ENCODE measurements at regions not wholly inside any gene's neighbourhood (a gene's known extent, or its start where the extent isn't known, plus 50 kb on each side); places are given as distances from the start of the nearest gene placed in this dataset.
"Not testable (repeated sequence)": the region's sequence is repeated elsewhere in the genome, so short reads cannot be mapped to it uniquely, and the experiment has no call there.

DNA sequence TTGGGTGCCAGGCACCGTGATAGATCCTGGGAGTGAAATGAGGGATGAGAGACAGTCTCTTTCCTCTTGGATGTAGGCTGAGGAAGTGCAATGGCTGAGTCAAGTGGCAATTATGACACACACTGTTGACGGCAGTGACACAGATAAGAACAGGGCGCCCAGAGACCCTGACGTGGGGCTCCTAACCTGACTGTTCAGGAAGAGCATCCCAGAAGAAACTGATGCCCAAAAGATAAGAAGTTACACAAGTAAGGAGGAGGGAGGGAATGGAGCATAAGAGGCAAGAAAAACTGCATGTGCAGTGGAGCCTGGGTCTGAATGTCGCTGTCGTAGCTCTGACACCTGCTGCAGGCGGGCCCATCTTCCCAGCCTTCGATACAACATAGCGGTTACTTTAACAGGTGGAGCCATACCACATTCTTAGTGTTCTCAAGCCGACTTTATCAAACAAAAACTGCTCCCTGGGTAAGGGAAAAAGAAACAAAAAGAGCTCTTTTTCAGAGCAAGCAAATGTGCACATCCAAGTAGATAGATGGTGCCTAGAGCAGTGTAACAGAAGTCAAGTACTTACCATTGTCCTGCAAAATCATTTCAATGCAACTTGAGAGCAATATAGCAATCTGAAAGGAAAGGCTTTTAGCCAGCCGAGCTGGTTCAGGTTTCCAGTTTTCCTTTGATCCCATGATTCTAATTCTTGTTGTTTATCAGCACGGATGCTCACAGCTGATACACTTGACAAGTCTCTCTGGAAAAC, 463.9 kb upstream of the JARID2 start:
- DNase-seq = no peak

DNA sequence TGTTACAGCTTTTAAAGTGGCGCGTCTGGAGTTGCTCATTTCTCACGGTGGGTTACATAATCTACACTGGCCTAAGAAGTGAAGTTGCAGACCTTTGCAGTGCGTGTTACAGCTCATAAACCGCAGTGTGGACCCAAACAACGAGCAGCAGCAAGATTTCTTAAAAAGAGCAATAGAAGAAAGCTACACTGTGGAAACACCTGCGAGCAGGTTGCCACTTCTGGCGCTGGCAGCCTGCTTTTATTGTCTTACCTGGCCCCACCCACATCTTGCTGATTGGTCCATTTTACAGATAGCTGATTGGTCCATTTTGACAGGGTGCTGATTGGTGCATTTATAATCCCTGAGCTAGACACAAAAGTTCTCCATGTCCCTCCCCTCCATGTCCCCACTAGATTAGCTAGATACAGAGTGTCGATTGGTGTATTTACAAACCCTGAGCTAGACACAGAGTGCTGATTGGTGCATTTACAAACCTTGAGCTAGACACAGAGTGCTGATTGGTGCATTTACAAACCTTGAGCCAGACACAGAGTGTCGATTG, 462.9 kb upstream of the JARID2 start:
- not testable (repeated sequence) for DNase-seq

DNA sequence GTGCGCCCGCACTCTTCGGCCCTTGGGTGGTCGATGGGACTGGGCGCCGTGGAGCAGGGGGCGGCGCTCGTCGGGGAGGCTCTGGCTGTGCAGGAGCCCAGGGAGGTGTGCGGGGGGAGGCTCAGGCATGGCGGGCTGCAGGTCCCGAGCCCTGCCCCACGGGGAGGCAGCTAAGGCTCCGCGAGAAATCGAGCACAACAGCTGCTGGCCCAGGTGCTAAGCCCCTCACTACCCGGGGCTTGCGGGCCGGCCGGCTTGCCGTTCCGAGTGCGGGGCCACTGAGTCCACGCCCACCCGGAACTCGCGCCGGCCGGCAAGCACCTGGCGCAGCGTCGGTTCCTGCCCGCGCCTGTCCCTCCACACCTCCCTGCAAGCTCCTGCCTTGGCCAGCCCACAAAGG, 462.3 kb upstream of the JARID2 start:
- DNase-seq = no peak

DNA sequence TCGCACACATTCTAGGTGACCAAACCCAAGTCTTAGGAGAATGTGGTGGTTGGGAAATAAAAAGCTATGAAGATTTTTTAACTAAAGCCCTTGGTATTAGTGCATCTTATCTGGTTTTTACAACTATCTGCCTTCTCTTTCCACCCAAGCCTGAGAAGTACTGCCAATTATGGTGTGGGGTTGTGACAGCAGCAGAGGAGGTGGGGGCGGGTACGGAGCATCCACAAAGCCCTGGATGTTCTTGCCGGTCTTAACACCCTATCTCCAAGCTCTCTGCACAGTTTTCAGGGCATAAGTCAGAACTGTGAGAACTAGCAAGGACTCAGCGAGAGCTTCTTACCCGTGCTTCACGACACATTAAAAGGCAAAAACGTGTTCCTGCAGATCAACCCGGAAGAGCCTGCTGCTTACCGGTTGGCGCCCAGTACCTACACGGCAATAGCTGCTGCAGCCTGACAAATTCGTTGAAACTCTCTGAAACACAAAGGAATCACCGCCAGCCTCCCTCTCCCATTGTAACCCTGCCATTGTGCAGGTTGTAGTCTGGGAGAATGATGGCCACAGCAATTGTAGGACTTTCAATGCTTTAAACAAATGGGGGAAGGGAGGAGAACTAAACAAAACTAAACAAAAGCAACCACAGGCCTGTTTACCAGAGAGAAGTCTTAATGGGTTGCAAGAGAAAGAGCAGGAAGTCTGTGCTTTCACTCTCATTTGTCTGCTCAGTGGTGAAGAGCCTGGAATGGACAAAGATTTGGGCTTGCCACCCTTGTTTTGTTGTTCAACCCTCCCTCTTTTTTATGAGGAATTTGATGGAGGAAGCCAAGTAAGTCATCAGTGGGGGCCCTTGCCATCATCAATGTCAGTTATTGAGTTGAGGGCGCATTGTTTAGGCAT, 461.0 kb upstream of the JARID2 start:
- no peak for DNase-seq

DNA sequence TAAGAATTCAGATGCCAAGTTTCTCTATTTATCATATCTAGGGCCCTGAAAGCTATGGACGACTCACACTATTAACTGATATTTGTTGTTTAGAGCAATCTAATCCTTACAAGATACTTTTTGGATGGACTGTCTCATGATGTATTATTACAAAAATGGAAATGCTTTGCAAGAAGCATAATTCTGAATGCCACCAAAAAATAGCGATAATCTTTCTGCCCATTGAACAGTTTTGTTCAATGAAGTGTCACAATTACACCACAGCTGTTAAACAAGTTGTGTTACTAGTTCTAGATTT, 460.4 kb upstream of the JARID2 start:
- no peak for DNase-seq

DNA sequence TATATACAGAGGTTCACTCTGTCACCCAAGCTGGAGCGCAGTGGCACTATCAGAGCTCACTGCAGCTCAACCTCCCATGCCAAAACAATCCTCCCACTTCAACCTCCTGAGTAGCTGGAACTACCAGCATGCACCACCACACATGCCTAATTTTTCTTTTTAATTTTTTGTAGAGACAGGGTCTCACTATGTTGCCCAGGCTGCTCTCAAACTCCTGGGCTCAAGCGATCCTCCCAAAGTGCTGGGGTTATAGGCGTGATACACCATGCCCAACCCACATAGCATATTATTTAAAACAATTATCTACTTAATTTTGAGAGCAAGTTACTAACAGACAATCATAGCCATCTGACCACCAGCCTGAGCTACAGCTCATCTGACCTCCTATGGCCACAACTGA, 459.9 kb upstream of the JARID2 start:
- no peak for DNase-seq

DNA sequence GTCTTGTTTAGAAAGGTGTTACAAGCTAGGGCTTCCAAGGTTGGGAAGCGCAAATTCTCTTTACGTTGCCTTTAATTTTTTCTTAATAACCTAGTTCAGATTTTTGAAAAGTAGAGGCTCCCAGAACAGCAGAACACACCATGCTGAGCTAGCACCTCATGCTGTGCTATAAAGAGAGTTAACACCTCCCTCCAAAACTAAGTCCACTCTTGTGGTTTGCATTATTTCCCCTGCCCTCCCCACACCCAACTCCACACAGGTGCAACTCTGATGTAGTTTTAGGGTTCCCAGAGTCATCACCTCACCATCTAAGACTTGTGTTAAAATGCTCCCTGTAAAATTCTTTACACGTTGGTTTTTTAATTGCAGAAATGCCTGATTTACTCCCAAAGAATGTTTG, 459.4 kb upstream of the JARID2 start:
- no peak for DNase-seq

DNA sequence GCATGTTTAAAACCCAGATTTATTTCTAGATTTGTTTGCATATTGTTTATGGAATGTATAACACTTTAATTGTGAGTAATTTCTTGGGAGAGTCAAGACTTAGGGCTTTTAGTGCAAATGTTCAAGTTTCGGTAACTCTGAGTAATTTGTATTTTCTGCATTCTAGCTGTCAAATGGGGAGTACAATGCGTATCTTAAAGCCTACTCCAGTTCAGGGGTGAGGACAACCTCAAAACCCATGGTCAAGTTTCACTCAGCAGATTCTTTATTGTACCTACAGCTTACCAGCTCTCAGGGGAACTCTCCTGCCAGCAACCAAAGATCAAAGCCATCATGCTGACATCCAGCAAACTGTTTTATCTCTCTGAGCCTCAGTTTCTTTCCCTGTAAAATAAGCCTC, 458.6 kb upstream of the JARID2 start:
- DNase-seq = no peak

DNA sequence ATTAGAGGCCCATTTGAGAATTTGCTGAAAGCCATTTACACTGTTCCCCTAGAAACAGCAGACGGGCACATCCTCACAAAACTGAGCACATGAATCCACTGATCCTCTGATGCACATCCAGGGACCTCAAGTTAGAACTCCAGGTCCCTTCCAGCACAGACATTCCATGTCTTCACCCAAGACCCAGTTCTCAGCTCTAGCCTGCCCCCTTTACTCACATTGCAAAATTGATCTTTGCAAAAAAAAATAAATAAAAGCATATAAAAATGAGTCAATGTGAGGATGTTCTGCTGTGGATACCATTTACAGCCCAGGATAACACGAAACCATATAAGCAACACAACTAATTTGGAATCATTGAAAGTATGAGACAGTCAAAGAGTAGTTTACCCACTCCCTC, 458.2 kb upstream of the JARID2 start:
- DNase-seq = no peak

DNA sequence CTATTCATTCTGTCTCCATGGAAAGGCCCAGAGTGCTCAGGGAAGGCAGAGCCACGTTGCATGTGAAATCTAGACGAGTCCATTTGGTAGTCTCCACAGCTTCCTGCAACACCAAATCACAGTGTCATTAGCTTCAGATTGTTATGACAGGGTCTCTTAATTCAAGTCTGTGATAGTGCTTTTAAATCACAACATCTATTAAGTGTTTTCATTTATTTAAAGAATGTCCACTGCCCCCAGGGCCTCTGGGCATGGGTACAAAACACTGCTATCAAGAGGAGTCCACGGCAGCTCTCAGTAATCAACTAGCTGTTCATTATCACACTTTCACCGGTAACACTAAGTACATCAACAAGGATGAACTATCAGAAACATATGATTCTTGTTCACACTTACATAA, 455.9 kb upstream of the JARID2 start:
- no peak for DNase-seq

DNA sequence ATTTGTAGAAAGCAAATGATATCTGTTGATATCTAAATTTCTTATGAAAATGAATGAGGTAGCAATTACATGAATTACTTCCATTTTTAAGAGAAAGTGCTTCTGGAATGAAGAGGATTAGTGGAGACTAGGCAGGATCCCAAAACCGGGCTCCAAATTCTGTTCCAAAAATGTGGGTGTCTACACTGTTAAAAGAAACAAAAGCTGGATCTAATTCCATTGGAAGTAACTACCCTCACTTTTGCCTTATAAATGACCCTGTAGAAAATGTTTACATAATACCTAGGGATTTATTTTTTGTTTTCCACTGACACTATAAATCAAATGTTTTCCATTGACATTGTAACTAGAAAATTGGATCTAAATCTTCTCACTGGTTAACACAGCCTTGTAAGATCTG, 454.9 kb upstream of the JARID2 start:
- DNase-seq = no peak

DNA sequence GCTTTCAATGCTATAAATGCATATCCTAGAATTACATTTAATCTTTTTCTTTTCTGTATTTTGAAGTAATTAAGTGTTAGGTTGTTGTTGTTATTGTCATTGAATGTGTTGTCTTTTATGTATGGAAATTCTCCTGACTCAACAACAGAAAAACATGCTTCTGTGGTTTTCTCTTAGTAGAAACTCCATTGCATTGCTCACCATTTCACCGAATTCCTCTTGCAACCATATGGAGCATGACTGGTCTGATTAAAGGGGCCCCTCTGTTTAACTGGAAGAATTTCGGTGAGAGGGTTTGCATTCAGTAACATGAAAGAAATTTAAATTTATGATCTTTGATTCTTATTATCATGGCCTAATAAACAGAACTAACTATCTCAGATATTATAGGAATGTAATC, 454.3 kb upstream of the JARID2 start:
- no peak for DNase-seq

DNA sequence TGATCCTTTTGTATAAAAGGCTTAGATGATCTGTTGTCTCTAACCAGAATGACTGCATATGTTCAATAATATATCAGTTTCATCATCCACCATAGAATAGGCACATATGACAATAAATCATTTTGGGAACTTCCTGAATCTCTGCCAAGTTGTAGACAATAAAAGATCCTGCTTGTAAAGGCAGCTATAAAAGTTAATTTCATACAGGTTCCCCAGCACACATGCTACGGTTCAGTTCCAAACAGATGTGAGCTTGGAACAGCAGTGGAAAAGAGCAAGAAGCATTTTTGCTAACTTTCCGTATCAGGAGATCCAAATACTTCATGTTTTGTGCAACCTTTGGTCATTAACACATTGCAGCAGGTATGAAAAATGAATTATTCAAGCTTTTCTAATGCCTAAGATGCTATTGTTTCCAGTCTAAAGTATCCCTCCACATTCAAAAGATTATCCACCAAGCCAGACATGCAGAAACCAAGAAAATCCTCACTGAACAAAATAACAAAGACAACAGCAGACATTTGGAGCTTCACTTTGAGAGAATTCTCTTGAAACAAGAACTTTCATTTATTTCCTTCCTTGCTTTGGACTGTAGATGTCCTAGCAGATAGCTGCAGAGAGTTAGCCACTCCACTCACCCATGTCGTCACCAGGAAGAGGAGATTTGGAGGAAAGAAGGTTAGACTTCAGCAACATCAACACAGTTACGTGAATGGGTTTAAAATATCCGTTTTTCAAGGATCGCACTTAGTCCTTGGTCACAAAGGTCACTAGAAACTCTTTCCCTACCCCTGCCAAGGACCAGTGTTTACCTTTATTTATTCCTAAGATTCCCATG, 453.5 kb upstream of the JARID2 start:
- peak; percentile 38 for DNase-seq

DNA sequence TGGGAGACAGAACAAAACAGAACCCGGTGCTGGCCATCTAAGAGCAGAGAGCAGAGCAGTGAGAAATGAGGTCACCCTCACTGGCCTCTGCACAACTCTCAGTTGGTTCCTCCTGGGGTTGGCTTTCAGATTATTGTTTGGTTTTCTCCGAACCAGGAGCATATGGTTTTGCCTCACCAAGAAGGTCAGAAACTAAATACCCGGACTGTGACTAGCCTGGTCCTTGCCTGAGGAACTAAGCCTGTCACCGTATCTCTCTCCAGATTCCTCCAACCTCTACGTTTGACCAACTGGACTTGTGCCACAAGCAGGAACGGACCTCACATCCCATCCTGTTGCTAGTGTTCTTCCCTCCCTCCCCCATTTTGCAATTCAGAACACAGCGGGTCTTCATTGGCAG, 450.4 kb upstream of the JARID2 start:
- DNase-seq = no peak

DNA sequence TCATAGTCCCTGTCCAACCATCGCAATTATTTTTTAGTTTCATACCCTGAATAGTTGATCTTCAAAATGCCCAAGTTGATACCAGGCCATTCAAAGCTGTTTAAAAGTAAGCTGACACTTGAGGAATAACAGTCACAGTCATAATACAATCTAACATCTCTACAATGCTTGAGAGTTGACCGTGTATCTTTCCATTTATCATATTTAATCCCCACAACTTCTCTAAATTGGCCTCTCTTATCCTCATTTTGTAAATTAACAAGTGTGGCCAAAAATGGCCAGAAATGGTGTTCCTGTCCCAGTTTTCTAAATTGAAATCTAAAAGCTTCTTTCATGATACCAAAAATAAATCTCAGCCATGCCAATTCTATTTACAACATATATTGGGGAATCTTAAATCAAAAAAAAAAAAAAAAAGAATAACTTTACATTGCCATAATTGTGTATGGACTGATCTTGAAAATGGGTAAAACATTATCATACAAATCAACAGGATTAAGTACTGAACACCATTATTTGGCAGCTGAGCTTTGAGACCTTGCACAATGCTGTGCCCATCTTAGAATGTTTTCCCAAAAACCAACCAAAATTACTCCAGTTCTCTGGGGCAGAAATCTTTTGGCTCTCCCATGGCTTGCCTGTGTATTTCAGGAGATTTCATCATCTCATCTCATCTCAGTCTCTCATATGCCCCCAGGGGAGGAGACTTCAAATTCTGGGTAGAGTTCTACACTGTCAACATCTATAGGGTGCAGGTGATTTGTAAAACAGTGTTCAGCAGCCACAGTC, 448.7 kb upstream of the JARID2 start:
- DNase-seq = no peak

DNA sequence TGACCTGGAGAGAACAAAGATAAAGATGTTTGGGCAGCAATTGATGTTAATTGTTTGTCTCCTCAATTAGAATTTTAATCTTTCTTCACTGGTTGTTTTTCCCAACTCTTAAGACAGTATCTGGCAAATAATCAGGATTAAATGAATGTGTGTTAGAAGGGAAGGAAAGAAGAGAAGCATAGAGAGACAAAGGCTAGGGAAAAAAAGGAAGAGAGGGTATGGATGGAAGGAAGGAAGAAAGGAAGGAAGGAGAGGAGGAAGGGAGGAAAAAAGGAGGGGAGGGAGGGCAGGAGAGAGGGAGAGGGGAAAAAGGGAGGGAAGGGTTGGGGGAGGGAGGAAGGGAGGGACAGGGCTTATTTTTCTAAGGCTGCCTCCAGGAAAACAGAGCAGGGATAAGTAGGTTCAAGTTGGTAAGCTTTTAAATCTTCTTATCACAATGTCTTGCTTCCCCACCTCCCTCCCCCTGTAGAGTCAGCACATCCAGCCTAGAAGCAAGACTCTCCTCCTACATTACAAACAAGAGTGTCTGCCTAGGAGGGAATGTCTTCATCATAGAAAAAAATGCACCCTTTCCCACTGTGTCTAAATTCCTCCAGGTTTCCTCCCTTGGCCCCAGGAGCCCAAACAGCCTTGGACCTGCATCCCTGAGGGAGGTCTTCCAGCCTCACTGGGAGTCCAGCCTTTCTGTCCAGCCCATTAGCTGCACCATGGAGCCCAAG, 447.8 kb upstream of the JARID2 start:
- DNase-seq = no peak

DNA sequence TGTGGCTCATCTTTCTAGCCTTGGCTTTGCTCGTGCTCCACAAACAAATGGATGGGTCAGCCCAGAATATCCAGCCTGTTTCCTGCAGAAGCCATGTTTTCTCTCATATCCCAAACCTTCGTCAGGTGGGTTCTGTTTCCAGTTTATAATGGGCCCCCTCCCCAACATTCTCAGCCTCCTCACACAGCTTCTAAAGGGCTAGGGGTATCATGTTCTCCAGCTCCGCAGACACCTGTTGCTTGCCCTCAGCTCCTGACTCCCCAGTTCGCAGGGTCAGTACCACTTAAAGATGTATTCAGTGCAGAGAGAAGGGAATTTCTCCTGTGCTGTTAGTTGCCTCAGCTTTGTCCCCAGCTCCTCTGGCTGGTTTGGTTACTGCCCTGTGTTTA, 447.3 kb upstream of the JARID2 start:
- no peak for DNase-seq

DNA sequence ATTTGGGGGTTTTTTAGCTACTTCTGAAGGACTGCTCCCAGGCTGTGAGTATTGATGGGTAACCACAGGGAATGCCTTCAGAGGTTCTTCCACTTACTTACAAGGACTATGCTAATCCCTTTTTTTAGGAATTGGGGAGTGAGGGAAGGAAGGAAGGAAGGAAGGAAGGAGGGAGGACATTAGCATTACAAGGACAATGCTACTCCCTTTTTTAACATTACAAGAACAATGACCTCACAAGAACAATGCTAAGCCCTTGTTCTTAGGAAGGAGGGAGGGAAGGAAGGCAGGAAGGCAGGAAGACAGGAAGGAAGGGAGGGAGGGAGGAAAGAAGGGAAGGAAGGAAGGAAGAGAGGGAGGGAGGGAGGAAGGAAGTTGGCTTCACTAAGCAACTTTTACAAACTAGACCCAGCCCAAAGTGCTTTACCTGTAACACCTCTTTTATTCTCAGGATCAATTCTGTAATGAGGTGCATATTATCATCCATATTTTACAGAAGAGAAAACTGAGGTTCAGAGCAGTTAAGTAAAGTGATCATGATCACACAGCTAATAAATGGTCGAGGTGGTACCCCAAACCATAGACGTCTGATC, 446.8 kb upstream of the JARID2 start:
- no peak for DNase-seq

DNA sequence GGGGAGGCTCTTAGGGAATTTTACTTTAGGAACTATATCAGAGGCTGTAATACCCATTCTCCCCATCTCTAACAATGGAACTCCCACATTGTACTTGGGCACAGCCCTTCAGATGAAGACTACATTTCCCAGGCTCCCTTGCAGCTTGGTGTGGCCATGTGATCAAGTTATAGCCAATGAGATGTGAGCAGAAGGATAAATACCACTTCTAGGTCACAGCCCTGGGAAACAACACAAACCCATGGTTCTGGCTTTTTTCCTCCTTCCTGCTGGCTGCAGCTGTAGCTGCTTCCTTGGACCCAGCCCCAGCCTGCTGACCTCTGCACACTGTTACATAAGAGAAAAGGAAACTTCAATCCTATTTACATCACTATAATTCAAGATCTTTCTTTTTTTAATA, 445.9 kb upstream of the JARID2 start:
- no peak for DNase-seq

DNA sequence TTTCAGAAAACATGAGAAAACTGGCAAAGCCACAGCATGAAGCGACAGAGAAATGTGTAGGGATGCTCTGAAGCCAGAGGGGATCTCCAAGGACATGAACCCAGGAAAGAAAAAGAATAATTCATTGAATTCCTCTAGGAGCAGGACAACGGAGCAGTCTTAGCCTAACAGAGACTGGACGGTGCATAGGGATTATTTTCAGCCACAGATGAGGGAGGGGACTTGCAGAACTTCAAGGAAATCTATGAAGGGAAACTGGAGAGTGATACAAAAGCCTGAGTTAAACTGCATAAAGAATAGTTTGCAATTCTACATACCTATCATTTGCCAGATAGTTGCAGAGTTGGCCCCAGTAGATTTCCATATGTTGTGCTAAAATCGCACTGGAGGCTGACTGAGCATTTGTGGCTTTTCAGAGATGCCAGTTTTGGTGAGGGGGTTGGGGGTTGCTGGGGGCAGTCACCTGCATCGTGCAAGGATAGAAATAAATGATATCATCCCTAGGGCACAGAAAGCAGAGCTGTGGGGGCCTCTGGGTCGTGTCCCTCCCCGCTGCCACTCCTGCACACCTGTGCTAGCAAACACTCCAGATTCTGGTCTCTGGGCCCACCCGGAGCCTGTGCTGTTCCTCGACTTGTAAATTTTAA, 443.2 kb upstream of the JARID2 start:
- no peak for DNase-seq
